IMR-90 (cell line): ENCODE measurements at regions not wholly inside any gene's neighbourhood (a gene's known extent, or its start where the extent isn't known, plus 50 kb on each side); places are given as distances from the start of the nearest gene placed in this dataset.

Experiments
- ATAC-seq: fragments of 200-7000 bp; cut with Tn5 transposase; 2 replicates; pipeline ENCODE4 v1.9.1; 2020; ENCODE audit warnings: low read depth, mild to moderate bottlenecking, moderate library complexity
- BruUV-seq: library from RNA; stranded (reverse); fragments of 400-500 nt; replicated peaks from 2 replicates; lab custom pipeline; 2021; lab: Mats Ljungman, UMichigan
- CTCF ChIA-PET: fragments of 300-600 bp; formaldehyde crosslinking; extraction: SDS; loops from one replicate; lab custom pipeline; 2021; ENCODE audit warnings: antibody characterized with exemption; lab: Yijun Ruan, JAX
- POLR2A ChIA-PET: fragments of 300-600 bp; sonication (Branson Sonifier 250); formaldehyde crosslinking; loops from one replicate; lab custom pipeline; 2022; ENCODE audit warnings: antibody characterized with exemption; ENCODE audit not compliant: unreplicated experiment; lab: Charles Lee
- DNase-seq: peaks from one replicate; pipeline ENCODE4 v3.0.0; 2013
- H2AFZ ChIP-seq: replicated peaks from 2 replicates; pipeline ENCODE3; 2013; ENCODE audit warnings: low read length, mild to moderate bottlenecking; ENCODE audit not compliant: poor library complexity
- H2AK5ac ChIP-seq: 2 replicates; pipeline ENCODE4 v1.6.1; 2013; ENCODE audit warnings: low read depth, low read length, inconsistent platforms
- H2AK9ac ChIP-seq: replicated peaks from 2 replicates; pipeline ENCODE3; 2013; ENCODE audit warnings: mild to moderate bottlenecking, low read depth, low read length, moderate library complexity; ENCODE audit not compliant: poor library complexity
- H2BK120ac ChIP-seq: 2 replicates; pipeline ENCODE4 v1.6.1; 2013; ENCODE audit warnings: low read depth, low read length, inconsistent platforms
- H2BK15ac ChIP-seq: 3 replicates; pipeline ENCODE4 v1.6.1; 2013; ENCODE audit warnings: low read depth, low read length, inconsistent platforms
- H2BK20ac ChIP-seq: 2 replicates; pipeline ENCODE4 v1.6.1; 2013; ENCODE audit warnings: low read depth, mild to moderate bottlenecking, inconsistent platforms, low read length, moderate library complexity
- H2BK5ac ChIP-seq: 2 replicates; pipeline ENCODE4 v1.6.1; 2013; ENCODE audit warnings: mild to moderate bottlenecking, low read depth, low read length, inconsistent platforms; ENCODE audit not compliant: poor library complexity, severe bottlenecking
- H3K14ac ChIP-seq: replicated peaks from 2 replicates; pipeline ENCODE4 v1.6.1; 2013; ENCODE audit warnings: low read depth, low read length, inconsistent platforms
- H3K18ac ChIP-seq: 2 replicates; pipeline ENCODE4 v1.6.1; 2013; ENCODE audit warnings: low read depth, low read length, control low read depth
- H3K23ac ChIP-seq: 2 replicates; pipeline ENCODE4 v1.6.1; 2013; ENCODE audit warnings: low read depth, low read length, inconsistent platforms
- H3K27ac ChIP-seq: 2 replicates; pipeline ENCODE4 v1.5.1; 2013; ENCODE audit warnings: mild to moderate bottlenecking, control low read depth, low read length; ENCODE audit not compliant: insufficient read depth
- H3K27me3 ChIP-seq: 2 replicates; pipeline ENCODE4 v1.6.1; 2013; ENCODE audit warnings: low read length; ENCODE audit not compliant: control insufficient read depth, insufficient read depth
- H3K36me3 ChIP-seq: 2 replicates; pipeline ENCODE4 v1.6.1; 2013; ENCODE audit warnings: low read length, mixed read lengths; ENCODE audit not compliant: control insufficient read depth, insufficient read depth
- H3K4ac ChIP-seq: 2 replicates; pipeline ENCODE4 v1.6.1; 2013; ENCODE audit warnings: low read depth, low read length, inconsistent platforms
- H3K4me1 ChIP-seq: 2 replicates; pipeline ENCODE4 v1.6.1; 2013; ENCODE audit warnings: low read length, mixed read lengths; ENCODE audit not compliant: control insufficient read depth, insufficient read depth
- H3K4me2 ChIP-seq: 2 replicates; pipeline ENCODE4 v1.6.1; 2013; ENCODE audit warnings: low read depth, mild to moderate bottlenecking, control low read depth, low read length, moderate library complexity
- H3K4me3 ChIP-seq: 2 replicates; pipeline ENCODE4 v1.5.1; 2013; ENCODE audit warnings: low read depth, mild to moderate bottlenecking, control low read depth, low read length, moderate library complexity; ENCODE audit not compliant: insufficient read depth
- H3K56ac ChIP-seq: 2 replicates; pipeline ENCODE4 v1.6.1; 2013; ENCODE audit warnings: low read length, inconsistent platforms; ENCODE audit not compliant: insufficient read depth; ENCODE audit errors: extremely low read depth
- H3K79me1 ChIP-seq, 2 experiments: 2 replicates each; pipeline ENCODE4 v1.6.1; 2013; ENCODE audit warnings: low read length in 2 of 2, inconsistent platforms in 1 of 2, low read depth in 1 of 2
- H3K9ac ChIP-seq: 2 replicates; pipeline ENCODE4 v1.6.1; 2013; ENCODE audit warnings: low read depth, low read length, control low read depth
- H3K9me1 ChIP-seq: 2 replicates; pipeline ENCODE4 v1.6.1; 2013; ENCODE audit warnings: low read length, inconsistent platforms; ENCODE audit not compliant: insufficient read depth
- H3K9me3 ChIP-seq: 2 replicates; pipeline ENCODE4 v1.6.1; 2013; ENCODE audit warnings: low read length; ENCODE audit not compliant: control insufficient read depth, insufficient read depth
- H4K20me1 ChIP-seq: 2 replicates; pipeline ENCODE4 v1.6.1; 2013; ENCODE audit warnings: low read length, inconsistent platforms; ENCODE audit not compliant: insufficient read depth
- H4K5ac ChIP-seq: 2 replicates; pipeline ENCODE4 v1.6.1; 2013; ENCODE audit warnings: mild to moderate bottlenecking, low read depth, low read length, control low read depth
- H4K8ac ChIP-seq, 2 experiments: 2 replicates each; pipeline ENCODE4 v1.6.1; 2013; ENCODE audit warnings: low read depth in 2 of 2, low read length in 2 of 2, control low read depth in 1 of 2, inconsistent platforms in 1 of 2
- H4K91ac ChIP-seq: 2 replicates; pipeline ENCODE4 v1.6.1; 2013; ENCODE audit warnings: low read depth, low read length, inconsistent platforms; ENCODE audit not compliant: insufficient read depth
- BHLHE40 ChIP-seq: fragments of 150-350 bp; IDR thresholded peaks from 2 replicates; pipeline ENCODE4 v1.6.1; 2016; ENCODE audit warnings: mild to moderate bottlenecking, low read depth, low read length
- CEBPB ChIP-seq: IDR thresholded peaks from 2 replicates; pipeline ENCODE4 v1.6.1; 2012; ENCODE audit warnings: low read depth, low read length, improper control_type of control experiment
- CHD1 ChIP-seq: IDR thresholded peaks from 2 replicates; pipeline ENCODE4 v1.6.1; 2012; ENCODE audit warnings: low read depth, low read length, improper control_type of control experiment
- FOS ChIP-seq: fragments of 150-350 bp; IDR thresholded peaks from 2 replicates; pipeline ENCODE4 v1.6.1; 2016; ENCODE audit warnings: low read depth, low read length
- MAFK ChIP-seq: IDR thresholded peaks from 2 replicates; pipeline ENCODE4 v1.6.1; 2012; ENCODE audit warnings: low read depth, low read length, improper control_type of control experiment
- MAZ ChIP-seq: IDR thresholded peaks from 2 replicates; pipeline ENCODE4 v1.6.1; 2012; ENCODE audit warnings: low read depth, mild to moderate bottlenecking, low read length, improper control_type of control experiment, moderate library complexity, borderline replicate concordance
- MXI1 ChIP-seq: IDR thresholded peaks from 2 replicates; pipeline ENCODE4 v1.6.1; 2012; ENCODE audit warnings: low read depth, mild to moderate bottlenecking, low read length, moderate library complexity, borderline replicate concordance
- NFE2L2 ChIP-seq: fragments of 150-350 bp; IDR thresholded peaks from 2 replicates; pipeline ENCODE4 v1.6.1; 2016; ENCODE audit warnings: low read depth, mild to moderate bottlenecking, low read length
- POLR2A ChIP-seq: IDR thresholded peaks from 2 replicates; pipeline ENCODE4 v1.6.1; 2012; ENCODE audit warnings: mild to moderate bottlenecking, low read depth, low read length
- RAD21 ChIP-seq: IDR thresholded peaks from 2 replicates; pipeline ENCODE4 v1.6.1; 2012; ENCODE audit warnings: low read length, improper control_type of control experiment
- RCOR1 ChIP-seq: IDR thresholded peaks from 2 replicates; pipeline ENCODE4 v1.6.1; 2012; ENCODE audit warnings: mild to moderate bottlenecking, low read length, improper control_type of control experiment; ENCODE audit not compliant: insufficient replicate concordance
- RFX5 ChIP-seq: IDR thresholded peaks from 2 replicates; pipeline ENCODE4 v1.8.0; 2012; ENCODE audit warnings: low read depth, mild to moderate bottlenecking, low read length, moderate library complexity
- SMC3 ChIP-seq: fragments of 150-350 bp; IDR thresholded peaks from 2 replicates; pipeline ENCODE4 v1.6.1; 2016; ENCODE audit warnings: low read depth, mild to moderate bottlenecking, antibody characterized with exemption, low read length, moderate library complexity
- WGBS, 2 experiments: methylation state at CpG; one replicate each; pipeline versions ENCODE4 v1.1.5 to v1.1.7; 2013; ENCODE audit warnings: missing lambda C conversion rate in 2 of 2; ENCODE audit not compliant: insufficient read length in 1 of 2; ENCODE audit errors: extremely low coverage in 2 of 2; 5-methylcytosine and 5-hydroxymethylcytosine counted together
- dilution Hi-C: fragments of 300-500 bp; cut with HindIII; formaldehyde crosslinking; loops from one replicate; pipeline ENCODE4 v1.14.3; 2018; ENCODE audit warnings: low sequenced_read_pairs; ENCODE audit not compliant: unreplicated experiment
- in situ Hi-C: fragments of 300-500 bp; cut with MboI; formaldehyde crosslinking; loops from 3 replicates; pipeline ENCODE4 v1.14.3; 2019; ENCODE audit warnings: low sequenced_read_pairs, inconsistent platforms, mixed read lengths
- intact Hi-C: fragments of 100-400 bp; cut with micrococcal nuclease; formaldehyde crosslinking; loops from 2 replicates; pipeline ENCODE4 v1.10.0; 2022
- TF ChIP-seq, protein P1 (sequence below): fragments of 150-350 bp; IDR thresholded peaks from 2 replicates; pipeline ENCODE4 v1.6.1; 2016; ENCODE audit warnings: low read depth, mild to moderate bottlenecking, low read length, moderate library complexity, borderline replicate concordance
- TF ChIP-seq, protein P2 (sequence below): conservative IDR thresholded peaks from 2 replicates; pipeline ENCODE4 v1.5.1; 2012; ENCODE audit warnings: mild to moderate bottlenecking, low read depth, low read length, improper control_type of control experiment
- TF ChIP-seq, protein P3 (sequence below): fragments of 150-350 bp; IDR thresholded peaks from 2 replicates; pipeline ENCODE4 v1.6.1; 2017; ENCODE audit warnings: mild to moderate bottlenecking, antibody characterized with exemption, low read length, low read depth

DNA sequence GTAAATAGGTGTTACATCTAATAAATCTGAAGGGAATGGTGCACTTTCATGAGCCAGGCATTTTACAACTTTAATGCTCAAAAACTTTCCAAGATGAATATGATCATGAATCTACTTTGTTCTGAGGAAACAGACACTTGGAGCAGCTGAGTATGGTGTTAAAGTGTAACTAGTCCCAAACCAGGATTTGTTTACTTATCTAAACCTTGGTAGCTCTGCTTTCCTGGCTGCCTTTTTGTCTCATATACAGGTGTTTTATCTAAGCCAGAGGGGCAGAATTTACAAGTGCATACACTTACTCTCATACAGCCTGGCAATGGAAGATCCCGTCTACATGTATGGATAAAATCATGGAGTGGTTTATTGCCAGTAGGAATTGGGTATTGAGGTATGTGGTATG lies 171.5 kb downstream of the FAT3 start:
- H4K5ac ChIP-seq = no peak overlapping the region
- H2AK5ac ChIP-seq = no peak overlapping the region
- H3K9ac ChIP-seq = no peak overlapping the region
- ATAC-seq = no peak
- H3K36me3 ChIP-seq = no peaks in the 10 kb centered on the region
- in situ Hi-C loops = no loop called here
- H2BK120ac ChIP-seq = no peak overlapping the region
- H4K91ac ChIP-seq = no peak overlapping the region
- no peaks in the 10 kb centered on the region for H3K9me1 ChIP-seq
- H2AFZ ChIP-seq = no peak overlapping the region
- intact Hi-C loops = no loop called here
- H4K8ac ChIP-seq = no peak overlapping the region
- POLR2A ChIA-PET = no interaction called here
- no peaks in the 10 kb centered on the region for H3K79me1 ChIP-seq
- no peak for TF ChIP-seq SMC3
- TF ChIP-seq BHLHE40 = no peak
- TF ChIP-seq MXI1 = no peak
- TF ChIP-seq, protein P1, sequence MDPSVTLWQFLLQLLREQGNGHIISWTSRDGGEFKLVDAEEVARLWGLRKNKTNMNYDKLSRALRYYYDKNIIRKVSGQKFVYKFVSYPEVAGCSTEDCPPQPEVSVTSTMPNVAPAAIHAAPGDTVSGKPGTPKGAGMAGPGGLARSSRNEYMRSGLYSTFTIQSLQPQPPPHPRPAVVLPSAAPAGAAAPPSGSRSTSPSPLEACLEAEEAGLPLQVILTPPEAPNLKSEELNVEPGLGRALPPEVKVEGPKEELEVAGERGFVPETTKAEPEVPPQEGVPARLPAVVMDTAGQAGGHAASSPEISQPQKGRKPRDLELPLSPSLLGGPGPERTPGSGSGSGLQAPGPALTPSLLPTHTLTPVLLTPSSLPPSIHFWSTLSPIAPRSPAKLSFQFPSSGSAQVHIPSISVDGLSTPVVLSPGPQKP = no peak
- TF ChIP-seq POLR2A = no peak
- no peak for TF ChIP-seq CHD1
- no peak for TF ChIP-seq CEBPB
- TF ChIP-seq RCOR1 = no peak
- no peak for TF ChIP-seq MAZ
- TF ChIP-seq, protein P2, sequence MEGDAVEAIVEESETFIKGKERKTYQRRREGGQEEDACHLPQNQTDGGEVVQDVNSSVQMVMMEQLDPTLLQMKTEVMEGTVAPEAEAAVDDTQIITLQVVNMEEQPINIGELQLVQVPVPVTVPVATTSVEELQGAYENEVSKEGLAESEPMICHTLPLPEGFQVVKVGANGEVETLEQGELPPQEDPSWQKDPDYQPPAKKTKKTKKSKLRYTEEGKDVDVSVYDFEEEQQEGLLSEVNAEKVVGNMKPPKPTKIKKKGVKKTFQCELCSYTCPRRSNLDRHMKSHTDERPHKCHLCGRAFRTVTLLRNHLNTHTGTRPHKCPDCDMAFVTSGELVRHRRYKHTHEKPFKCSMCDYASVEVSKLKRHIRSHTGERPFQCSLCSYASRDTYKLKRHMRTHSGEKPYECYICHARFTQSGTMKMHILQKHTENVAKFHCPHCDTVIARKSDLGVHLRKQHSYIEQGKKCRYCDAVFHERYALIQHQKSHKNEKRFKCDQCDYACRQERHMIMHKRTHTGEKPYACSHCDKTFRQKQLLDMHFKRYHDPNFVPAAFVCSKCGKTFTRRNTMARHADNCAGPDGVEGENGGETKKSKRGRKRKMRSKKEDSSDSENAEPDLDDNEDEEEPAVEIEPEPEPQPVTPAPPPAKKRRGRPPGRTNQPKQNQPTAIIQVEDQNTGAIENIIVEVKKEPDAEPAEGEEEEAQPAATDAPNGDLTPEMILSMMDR = no peak
- TF ChIP-seq RFX5 = no peak
- no peak for TF ChIP-seq FOS
- TF ChIP-seq RAD21 = no peak
- TF ChIP-seq MAFK = no peak
- TF ChIP-seq, protein P3, sequence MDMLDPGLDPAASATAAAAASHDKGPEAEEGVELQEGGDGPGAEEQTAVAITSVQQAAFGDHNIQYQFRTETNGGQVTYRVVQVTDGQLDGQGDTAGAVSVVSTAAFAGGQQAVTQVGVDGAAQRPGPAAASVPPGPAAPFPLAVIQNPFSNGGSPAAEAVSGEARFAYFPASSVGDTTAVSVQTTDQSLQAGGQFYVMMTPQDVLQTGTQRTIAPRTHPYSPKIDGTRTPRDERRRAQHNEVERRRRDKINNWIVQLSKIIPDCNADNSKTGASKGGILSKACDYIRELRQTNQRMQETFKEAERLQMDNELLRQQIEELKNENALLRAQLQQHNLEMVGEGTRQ = no peak
- no peak for TF ChIP-seq NFE2L2
- H3K4me1 ChIP-seq = no peaks in the 10 kb centered on the region
- no peak overlapping the region for H3K27ac ChIP-seq
- H3K56ac ChIP-seq = no peak overlapping the region
- no peak overlapping the region for H2BK15ac ChIP-seq
- no peaks in the 10 kb centered on the region for H4K20me1 ChIP-seq
- no peak overlapping the region for H3K4ac ChIP-seq
- H3K14ac ChIP-seq = no peak overlapping the region
- H3K27me3 ChIP-seq = no peaks in the 10 kb centered on the region
- H2AK9ac ChIP-seq = no peak overlapping the region
- dilution Hi-C loops = no loop called here
- H2BK5ac ChIP-seq = no peak overlapping the region
- H3K23ac ChIP-seq = no peak overlapping the region
- no peak overlapping the region for H3K4me2 ChIP-seq
- no TSS peak for BruUV-seq
- no peaks in the 10 kb centered on the region for H3K9me3 ChIP-seq
- DNase-seq = no peak
- CTCF ChIA-PET = no interaction called here
- no peak overlapping the region for H2BK20ac ChIP-seq
- no CpG with 5 or more reads among the region's 1 CpG for WGBS, 2 experiments
- H3K4me3 ChIP-seq = no peak overlapping the region
- H3K18ac ChIP-seq = no peak overlapping the region
